CD4-positive, alpha-beta memory T cell (primary cell): ENCODE measurements at regions not wholly inside any gene's neighbourhood (a gene's known extent, or its start where the extent isn't known, plus 50 kb on each side); places are given as distances from the start of the nearest gene placed in this dataset.

ENCODE experiments used
- CTCF ChIA-PET: fragments of 350-600 bp; sonication (Branson Sonifier 250); formaldehyde crosslinking; loops from one replicate; lab custom pipeline; 2021; ENCODE audit warnings: inconsistent platforms; ENCODE audit not compliant: partially characterized antibody; lab: Charles Lee
- POLR2A ChIA-PET: fragments of 350-600 bp; sonication (Branson Sonifier 250); formaldehyde crosslinking; loops from one replicate; lab custom pipeline; 2021; ENCODE audit not compliant: partially characterized antibody; lab: Charles Lee
- DNase-seq, 5 donors: peaks; one replicate each; pipeline versions ENCODE4 v3.0.0 to v3.0.0-alpha.2; 2020 to 2022; ENCODE audit warnings: mixed read lengths in 1 of 5
- H3K27ac ChIP-seq: one replicate; pipeline ENCODE4 v1.7.0; 2013; ENCODE audit warnings: low read depth, low read length
- H3K27me3 ChIP-seq: 2 replicates; pipeline ENCODE4 v1.7.0; 2013; ENCODE audit warnings: mild to moderate bottlenecking, low read length, moderate library complexity; ENCODE audit not compliant: insufficient read depth
- H3K36me3 ChIP-seq: 2 replicates; pipeline ENCODE4 v1.7.0; 2013; ENCODE audit warnings: mild to moderate bottlenecking, low read length, moderate library complexity; ENCODE audit not compliant: insufficient read depth
- H3K4me1 ChIP-seq: 2 replicates; pipeline ENCODE4 v1.7.0; 2013; ENCODE audit warnings: mild to moderate bottlenecking, low read length, moderate library complexity; ENCODE audit not compliant: insufficient read depth
- H3K4me3 ChIP-seq, 2 donors: one replicate each; pipeline ENCODE4 v1.7.0; 2013; ENCODE audit warnings: low read length in 2 of 2, mild to moderate bottlenecking in 1 of 2
- H3K9me3 ChIP-seq, 2 donors: one replicate each; pipeline ENCODE4 v1.7.0; 2013; ENCODE audit warnings: low read length in 2 of 2, control low read depth in 1 of 2; ENCODE audit not compliant: control insufficient read depth in 1 of 2
- H3K27ac Mint-ChIP-seq, 7 donors: one replicate each; pipeline ENCODE4 v1.8.0; 2020 to 2021; ENCODE audit warnings: mixed read lengths in 7 of 7, mild to moderate bottlenecking in 6 of 7, inconsistent platforms in 3 of 7, moderate library complexity in 3 of 7
- H3K27me3 Mint-ChIP-seq, 2 donors: one replicate each; pipeline ENCODE4 v1.8.0; 2020 to 2021; ENCODE audit warnings: mixed read lengths in 2 of 2
- H3K36me3 Mint-ChIP-seq, 2 donors: one replicate each; pipeline ENCODE4 v1.8.0; 2020 to 2021; ENCODE audit warnings: mixed read lengths in 2 of 2, inconsistent platforms in 1 of 2, mild to moderate bottlenecking in 1 of 2
- H3K4me1 Mint-ChIP-seq, 4 donors: one replicate each; pipeline ENCODE4 v1.8.0; 2020 to 2021; ENCODE audit warnings: mixed read lengths in 4 of 4, mild to moderate bottlenecking in 1 of 4
- H3K4me3 Mint-ChIP-seq, 8 donors: one replicate each; pipeline ENCODE4 v1.8.0; 2020 to 2021; ENCODE audit warnings: mixed read lengths in 8 of 8, mild to moderate bottlenecking in 7 of 8, moderate library complexity in 6 of 8, inconsistent platforms in 3 of 8
- H3K9me3 Mint-ChIP-seq, 8 donors: one replicate each; pipeline ENCODE4 v1.8.0; 2020 to 2021; ENCODE audit warnings: mixed read lengths in 8 of 8, mild to moderate bottlenecking in 5 of 8, inconsistent platforms in 3 of 8, moderate library complexity in 1 of 8
- intact Hi-C: fragments of 100-400 bp; cut with micrococcal nuclease; formaldehyde crosslinking; loops from one replicate; pipeline ENCODE4 v1.15.1; 2023

- Mint-ChIP-seq H3K4me3 (no peak overlapping the region), H3K9me3 (peaks cover 0 to 1% (median 0%) of the 10 kb centered on the region in 8 donors), H3K4me1 (peaks cover 2 to 9% (median 4%) of the 10 kb centered on the region in 4 donors), H3K27me3 (peaks cover 0 to 1% of the 10 kb centered on the region in 2 donors), H3K36me3 (no peaks in the 10 kb centered on the region), H3K27ac (no peak overlapping the region)
- POLR2A ChIA-PET: no interaction called here
- no peak for DNase-seq
- intact Hi-C loops: no loop called here
- H3K4me3 ChIP-seq: no peak overlapping the region
- no peaks in the 10 kb centered on the region for H3K36me3 ChIP-seq
- no peaks in the 10 kb centered on the region for H3K4me1 ChIP-seq
- H3K27me3 ChIP-seq: no peaks in the 10 kb centered on the region
- no peak overlapping the region for H3K27ac ChIP-seq
- no peaks in the 10 kb centered on the region for H3K9me3 ChIP-seq
- CTCF ChIA-PET: no interaction called here
Observed at GRCh38 chr4:177681902-177682301, 239.7 kb upstream of the AGA start.

GRCh38 chr4:177687117-177687516 is 244.9 kb upstream of the AGA start:
- Histone ChIP-seq H3K4me1 (no peaks in the 10 kb centered on the region), H3K36me3 (no peaks in the 10 kb centered on the region), H3K27me3 (no peaks in the 10 kb centered on the region), H3K9me3 (no peaks in the 10 kb centered on the region), H3K4me3 (no peak overlapping the region), H3K27ac (no peak overlapping the region)
- Mint-ChIP-seq H3K27me3 (peaks cover 0 to 1% of the 10 kb centered on the region in 2 donors), H3K36me3 (no peaks in the 10 kb centered on the region), H3K4me1 (no peaks in the 10 kb centered on the region), H3K9me3 (no peaks in the 10 kb centered on the region), H3K4me3 (no peak overlapping the region), H3K27ac (no peak overlapping the region)
- intact Hi-C loops: no loop called here
- DNase-seq: no peak
- ChIA-PET CTCF (no interaction called here), POLR2A (no interaction called here)

GRCh38 chr4:177692907-177693306 is 250.7 kb upstream of the AGA start:
- Mint-ChIP-seq H3K27ac (no peak overlapping the region), H3K4me1 (no peaks in the 10 kb centered on the region), H3K36me3 (no peaks in the 10 kb centered on the region), H3K27me3 (peaks cover 0 to 2% of the 10 kb centered on the region in 2 donors), H3K4me3 (no peak overlapping the region), H3K9me3 (peaks cover 0 to 3% (median 0%) of the 10 kb centered on the region in 8 donors)
- Histone ChIP-seq H3K9me3 (no peaks in the 10 kb centered on the region), H3K4me1 (no peaks in the 10 kb centered on the region), H3K27ac (no peak overlapping the region), H3K27me3 (no peaks in the 10 kb centered on the region), H3K4me3 (no peak overlapping the region), H3K36me3 (no peaks in the 10 kb centered on the region)
- ChIA-PET POLR2A (no interaction called here), CTCF (no interaction called here)
- intact Hi-C loops: no loop called here
- DNase-seq: no peak

- Histone ChIP-seq H3K27ac (no peak overlapping the region), H3K36me3 (no peaks in the 10 kb centered on the region), H3K27me3 (no peaks in the 10 kb centered on the region), H3K4me3 (no peak overlapping the region), H3K4me1 (no peaks in the 10 kb centered on the region), H3K9me3 (no peaks in the 10 kb centered on the region)
- ChIA-PET CTCF (no interaction called here), POLR2A (no interaction called here)
- intact Hi-C loops: no loop called here
- H3K9me3 Mint-ChIP-seq: peaks cover 0 to 3% (median 0%) of the 10 kb centered on the region in 8 donors
- no peak for DNase-seq
- no peak overlapping the region for H3K27ac Mint-ChIP-seq
- H3K4me1 Mint-ChIP-seq: no peaks in the 10 kb centered on the region
- H3K27me3 Mint-ChIP-seq: peaks cover 0 to 2% of the 10 kb centered on the region in 2 donors
- no peaks in the 10 kb centered on the region for H3K36me3 Mint-ChIP-seq
- no peak overlapping the region for H3K4me3 Mint-ChIP-seq
Observed at GRCh38 chr4:177696438-177696966, 254.3 kb upstream of the AGA start.

GRCh38 chr4:177699365-177700213 is 257.4 kb upstream of the AGA start:
- intact Hi-C loops: no loop called here
- no peaks in the 10 kb centered on the region for H3K27me3 ChIP-seq
- H3K36me3 ChIP-seq: no peaks in the 10 kb centered on the region
- H3K4me1 Mint-ChIP-seq: no peaks in the 10 kb centered on the region
- no peak overlapping the region for H3K4me3 ChIP-seq
- H3K27me3 Mint-ChIP-seq: no peaks in the 10 kb centered on the region
- H3K27ac Mint-ChIP-seq: no peak overlapping the region
- no peaks in the 10 kb centered on the region for H3K36me3 Mint-ChIP-seq
- H3K9me3 Mint-ChIP-seq: peaks cover 0 to 11% (median 1%) of the 10 kb centered on the region in 8 donors
- H3K4me1 ChIP-seq: no peaks in the 10 kb centered on the region
- DNase-seq: no peak
- ChIA-PET CTCF (interaction anchor here (1.0 kb wide), 1 partner anchor 14 kb away, joined by 3 read pairs; no protein-coding TSS in a partner anchor), POLR2A (no interaction called here)
- no peak overlapping the region for H3K27ac ChIP-seq
- no peak overlapping the region for H3K4me3 Mint-ChIP-seq
- H3K9me3 ChIP-seq: no peaks in the 10 kb centered on the region

- ChIA-PET CTCF (no interaction called here), POLR2A (no interaction called here)
- Mint-ChIP-seq H3K9me3 (peaks cover 0 to 9% (median under 1%) of the 10 kb centered on the region in 8 donors), H3K27me3 (no peaks in the 10 kb centered on the region), H3K27ac (no peak overlapping the region), H3K4me1 (no peaks in the 10 kb centered on the region), H3K36me3 (no peaks in the 10 kb centered on the region), H3K4me3 (no peak overlapping the region)
- DNase-seq: no peak
- no peaks in the 10 kb centered on the region for H3K9me3 ChIP-seq
- H3K4me3 ChIP-seq: no peak overlapping the region
- no peaks in the 10 kb centered on the region for H3K4me1 ChIP-seq
- intact Hi-C loops: no loop called here
- no peaks in the 10 kb centered on the region for H3K27me3 ChIP-seq
- H3K27ac ChIP-seq: no peak overlapping the region
- no peaks in the 10 kb centered on the region for H3K36me3 ChIP-seq
Observed at GRCh38 chr4:177706916-177707315, 264.7 kb upstream of the AGA start.

- CTCF ChIA-PET: interaction anchor here (0.8 kb wide), 1 partner anchor 13 kb away, joined by 3 read pairs; no protein-coding TSS in a partner anchor
- intact Hi-C loops: no loop called here
- H3K36me3 ChIP-seq: no peaks in the 10 kb centered on the region
- no peak overlapping the region for H3K4me3 ChIP-seq
- DNase-seq: no peak
- Mint-ChIP-seq H3K27ac (no peak overlapping the region), H3K9me3 (no peaks in the 10 kb centered on the region), H3K4me1 (no peaks in the 10 kb centered on the region), H3K27me3 (no peaks in the 10 kb centered on the region), H3K4me3 (no peak overlapping the region), H3K36me3 (no peaks in the 10 kb centered on the region)
- no peaks in the 10 kb centered on the region for H3K4me1 ChIP-seq
- H3K27ac ChIP-seq: no peak overlapping the region
- POLR2A ChIA-PET: no interaction called here
- no peaks in the 10 kb centered on the region for H3K9me3 ChIP-seq
- no peaks in the 10 kb centered on the region for H3K27me3 ChIP-seq
Observed at GRCh38 chr4:177713454-177713853, 271.2 kb upstream of the AGA start.
